ENCODE measurements at regions not wholly inside any gene's neighbourhood (a gene's known extent, or its start where the extent isn't known, plus 50 kb on each side); places are given as distances from the start of the nearest gene placed in this dataset.

- DNase-seq, result no peak
Measured at GRCh38 chr13:97057176-97057575, 62.9 kb upstream of the OXGR1 start.

- DNase-seq, result no peak
Measured at GRCh38 chr13:97058391-97058790, 64.1 kb upstream of the OXGR1 start.

- no peak for DNase-seq
Measured at GRCh38 chr13:97058926-97059325, 64.7 kb upstream of the OXGR1 start.

- DNase-seq, result no peak
Measured at GRCh38 chr13:97067017-97067895, 73.0 kb upstream of the OXGR1 start.

GRCh38 chr13:97068151-97068550, 73.9 kb upstream of the OXGR1 start:
- DNase-seq, result peak; percentile 94

GRCh38 chr13:97069050-97069815, 75.0 kb upstream of the OXGR1 start:
- DNase-seq, result peak; percentile 7

- no peak for DNase-seq
Measured at GRCh38 chr13:97072297-97072696, 78.0 kb upstream of the OXGR1 start.

GRCh38 chr13:97074618-97075017, 80.3 kb upstream of the OXGR1 start:
- DNase-seq, result no peak

- no peak for DNase-seq
Measured at GRCh38 chr13:97076898-97077297, 82.6 kb upstream of the OXGR1 start.

GRCh38 chr13:97077341-97077740, 83.1 kb upstream of the OXGR1 start:
- DNase-seq, result no peak

- DNase-seq, result no peak
Measured at GRCh38 chr13:97079726-97080125, 85.5 kb upstream of the OXGR1 start.

- DNase-seq, result no peak
Measured at GRCh38 chr13:97082461-97083207, 88.4 kb upstream of the OXGR1 start.

- DNase-seq, result no peak
Measured at GRCh38 chr13:97091196-97091595, 96.9 kb upstream of the OXGR1 start.

- DNase-seq, result no peak
Measured at GRCh38 chr13:97100821-97101220, 106.5 kb upstream of the OXGR1 start.

- no peak for DNase-seq
Measured at GRCh38 chr13:97101912-97102708, 107.8 kb upstream of the OXGR1 start.

- no peak for DNase-seq
Measured at GRCh38 chr13:97106323-97106722, 112.0 kb upstream of the OXGR1 start.

GRCh38 chr13:97107815-97108529, 113.7 kb upstream of the OXGR1 start:
- no peak for DNase-seq

GRCh38 chr13:97108530-97108900, 113.6 kb upstream of the MBNL2 start:
- DNase-seq, result no peak

- no peak for DNase-seq
Measured at GRCh38 chr13:97109256-97109655, 112.9 kb upstream of the MBNL2 start.

- DNase-seq, result peak; percentile 73
Measured at GRCh38 chr13:97109841-97110492, 112.2 kb upstream of the MBNL2 start.

- DNase-seq, result no peak
Measured at GRCh38 chr13:97110936-97111335, 111.2 kb upstream of the MBNL2 start.
